Gastrocnemius medialis (tissue), 4 donors: ENCODE measurements at regions not wholly inside any gene's neighbourhood (a gene's known extent, or its start where the extent isn't known, plus 50 kb on each side); places are given as distances from the start of the nearest gene placed in this dataset.

Experiments
- CTCF ChIP-seq, 5 experiments: fragments of 450-650 bp in 3 of 5; fragments of 200-600 bp in 2 of 5; sonication (generic) in 2 of 5; IDR thresholded peaks in 4 of 5; conservative IDR thresholded peaks in 1 of 5; 1 replicate in 4 of 5; 2 replicates in 1 of 5; pipeline ENCODE4 v1.5.1; 2016 to 2019; ENCODE audit warnings: antibody characterized with exemption in 5 of 5, mild to moderate bottlenecking in 3 of 5, moderate library complexity in 3 of 5
- POLR2A ChIP-seq, 2 donors: fragments of 450-650 bp; IDR thresholded peaks; one replicate each; pipeline ENCODE4 v1.6.1; 2017; ENCODE audit warnings: antibody characterized with exemption in 2 of 2, mild to moderate bottlenecking in 2 of 2, moderate library complexity in 2 of 2

GRCh38 chr1:234687011-234687410 is 77.0 kb upstream of the IRF2BP2 start:
- TF ChIP-seq CTCF (IDR thresholded peaks at IDR 0.05 in 4 of 5, conservative IDR thresholded peaks at IDR 0.05 in 1 of 5) (no peak), POLR2A (IDR thresholded peaks at IDR 0.05) (no peak)
